Erythroblast (primary cell): ENCODE measurements at regions not wholly inside any gene's neighbourhood (a gene's known extent, or its start where the extent isn't known, plus 50 kb on each side); places are given as distances from the start of the nearest gene placed in this dataset.

ENCODE experiments used
- GATA1 ChIP-seq: IDR thresholded peaks from 2 replicates; pipeline ENCODE4 v1.6.1; 2011; ENCODE audit warnings: low read depth, mild to moderate bottlenecking, control low read depth, low read length, moderate library complexity
- POLR2A ChIP-seq: IDR thresholded peaks from 2 replicates; pipeline ENCODE4 v1.6.1; 2011; ENCODE audit warnings: mild to moderate bottlenecking, low read length

- TF ChIP-seq POLR2A (no peak), GATA1 (no peak)
These were observed 204.1 kb upstream of the LYZL1 start for GRCh38 chr10:29084681-29085307.
